Natural killer cell (primary cell): ENCODE measurements at regions not wholly inside any gene's neighbourhood (a gene's known extent, or its start where the extent isn't known, plus 50 kb on each side); places are given as distances from the start of the nearest gene placed in this dataset.

Source experiments
- ATAC-seq, 3 donors: fragments of 150-1000 bp in 2 of 3; fragments of 200-7000 bp in 1 of 3; cut with Tn5 transposase; 1 replicate in 1 of 3; 2 replicates in 2 of 3; pipeline ENCODE4 v1.10.0; 2021; ENCODE audit warnings: mild to moderate bottlenecking in 2 of 3, moderate library complexity in 2 of 3
- DNase-seq, 2 donors: peaks; one replicate each; pipeline versions ENCODE4 v3.0.0 to v3.0.0-alpha.2; 2013 to 2021; ENCODE audit warnings: mixed read lengths in 1 of 2
- H3K27ac ChIP-seq: one replicate; pipeline ENCODE4 v1.5.1; 2013; ENCODE audit warnings: mild to moderate bottlenecking, low read length
- H3K27me3 ChIP-seq: one replicate; pipeline ENCODE4 v1.6.1; 2013; ENCODE audit warnings: low read length; ENCODE audit not compliant: control insufficient read depth, insufficient read depth
- H3K36me3 ChIP-seq: one replicate; pipeline ENCODE4 v1.6.1; 2013; ENCODE audit warnings: low read length; ENCODE audit not compliant: control insufficient read depth, insufficient read depth
- H3K4me1 ChIP-seq: one replicate; pipeline ENCODE4 v1.6.1; 2013; ENCODE audit warnings: low read length; ENCODE audit not compliant: control insufficient read depth, insufficient read depth
- H3K4me3 ChIP-seq: one replicate; pipeline ENCODE4 v1.5.1; 2013; ENCODE audit warnings: low read length
- H3K9me3 ChIP-seq: one replicate; pipeline ENCODE4 v1.6.1; 2013; ENCODE audit warnings: low read length; ENCODE audit not compliant: control insufficient read depth, insufficient read depth
- H3K27ac Mint-ChIP-seq, 2 donors: one replicate each; pipeline ENCODE4 v1.8.0; 2022; ENCODE audit warnings: mild to moderate bottlenecking in 2 of 2, mixed read lengths in 2 of 2, moderate library complexity in 1 of 2
- H3K27me3 Mint-ChIP-seq, 2 donors: one replicate each; pipeline ENCODE4 v1.8.0; 2022; ENCODE audit warnings: low read depth in 2 of 2, mixed read lengths in 2 of 2
- H3K36me3 Mint-ChIP-seq: one replicate; pipeline ENCODE4 v1.8.0; 2022; ENCODE audit warnings: mixed read lengths
- H3K4me1 Mint-ChIP-seq, 2 donors: one replicate each; pipeline ENCODE4 v1.8.0; 2022; ENCODE audit warnings: mixed read lengths in 2 of 2
- H3K4me3 Mint-ChIP-seq: one replicate; pipeline ENCODE4 v1.8.0; 2022; ENCODE audit warnings: mild to moderate bottlenecking, moderate library complexity, mixed read lengths
- H3K9me3 Mint-ChIP-seq, 2 donors: one replicate each; pipeline ENCODE4 v1.8.0; 2022; ENCODE audit warnings: mixed read lengths in 2 of 2
- WGBS: methylation state at CpG from one replicate; pipeline ENCODE4 v1.1.7; 2013; ENCODE audit warnings: missing lambda C conversion rate; ENCODE audit not compliant: insufficient coverage; 5-methylcytosine and 5-hydroxymethylcytosine counted together
- intact Hi-C: fragments of 100-400 bp; cut with micrococcal nuclease; formaldehyde crosslinking; loops from one replicate; pipeline ENCODE4 v1.14.2; 2022
- TF ChIP-seq, protein P1 (sequence below): fragments of 200-600 bp; IDR thresholded peaks from one replicate; pipeline ENCODE4 v1.8.0; 2022; ENCODE audit warnings: antibody characterized with exemption

DNA sequence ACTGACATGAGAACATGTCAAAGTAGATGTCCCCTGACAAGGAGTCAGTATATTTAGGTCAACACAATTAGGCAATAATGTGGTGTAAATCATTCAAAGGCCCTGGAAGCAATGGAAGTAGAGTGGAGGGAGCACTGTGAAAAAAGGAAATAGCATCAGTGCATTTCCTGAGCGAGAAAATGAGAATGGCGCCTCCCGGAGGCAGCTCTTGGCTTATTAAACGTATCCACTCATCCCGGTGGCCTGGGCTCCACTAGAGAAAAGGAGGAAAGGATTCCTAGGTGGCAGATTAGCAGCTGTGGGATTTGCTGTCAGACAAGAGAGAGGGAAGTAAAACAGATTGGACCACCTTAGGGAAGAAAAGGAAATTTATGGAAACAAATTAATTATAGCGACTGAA, 173.7 kb upstream of the TMTC4 start:
- H3K4me3 Mint-ChIP-seq, result no peak overlapping the region
- 89% methylated on average over 6 of the region's 6 CpGs for WGBS
- H3K4me1 Mint-ChIP-seq, result no peaks in the 10 kb centered on the region
- no peak for DNase-seq
- Histone ChIP-seq H3K27me3 (no peaks in the 10 kb centered on the region), H3K4me1 (no peaks in the 10 kb centered on the region), H3K27ac (no peak overlapping the region), H3K4me3 (no peak overlapping the region), H3K36me3 (no peaks in the 10 kb centered on the region), H3K9me3 (no peaks in the 10 kb centered on the region)
- H3K9me3 Mint-ChIP-seq, result no peaks in the 10 kb centered on the region
- intact Hi-C loops, result no loop called here
- H3K27me3 Mint-ChIP-seq, result peaks cover under 1 to 19% of the 10 kb centered on the region in 2 donors
- no peak for ATAC-seq
- H3K36me3 Mint-ChIP-seq, result no peaks in the 10 kb centered on the region
- TF ChIP-seq, protein P1, sequence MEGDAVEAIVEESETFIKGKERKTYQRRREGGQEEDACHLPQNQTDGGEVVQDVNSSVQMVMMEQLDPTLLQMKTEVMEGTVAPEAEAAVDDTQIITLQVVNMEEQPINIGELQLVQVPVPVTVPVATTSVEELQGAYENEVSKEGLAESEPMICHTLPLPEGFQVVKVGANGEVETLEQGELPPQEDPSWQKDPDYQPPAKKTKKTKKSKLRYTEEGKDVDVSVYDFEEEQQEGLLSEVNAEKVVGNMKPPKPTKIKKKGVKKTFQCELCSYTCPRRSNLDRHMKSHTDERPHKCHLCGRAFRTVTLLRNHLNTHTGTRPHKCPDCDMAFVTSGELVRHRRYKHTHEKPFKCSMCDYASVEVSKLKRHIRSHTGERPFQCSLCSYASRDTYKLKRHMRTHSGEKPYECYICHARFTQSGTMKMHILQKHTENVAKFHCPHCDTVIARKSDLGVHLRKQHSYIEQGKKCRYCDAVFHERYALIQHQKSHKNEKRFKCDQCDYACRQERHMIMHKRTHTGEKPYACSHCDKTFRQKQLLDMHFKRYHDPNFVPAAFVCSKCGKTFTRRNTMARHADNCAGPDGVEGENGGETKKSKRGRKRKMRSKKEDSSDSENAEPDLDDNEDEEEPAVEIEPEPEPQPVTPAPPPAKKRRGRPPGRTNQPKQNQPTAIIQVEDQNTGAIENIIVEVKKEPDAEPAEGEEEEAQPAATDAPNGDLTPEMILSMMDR, result no peak
- no peak overlapping the region for H3K27ac Mint-ChIP-seq

DNA sequence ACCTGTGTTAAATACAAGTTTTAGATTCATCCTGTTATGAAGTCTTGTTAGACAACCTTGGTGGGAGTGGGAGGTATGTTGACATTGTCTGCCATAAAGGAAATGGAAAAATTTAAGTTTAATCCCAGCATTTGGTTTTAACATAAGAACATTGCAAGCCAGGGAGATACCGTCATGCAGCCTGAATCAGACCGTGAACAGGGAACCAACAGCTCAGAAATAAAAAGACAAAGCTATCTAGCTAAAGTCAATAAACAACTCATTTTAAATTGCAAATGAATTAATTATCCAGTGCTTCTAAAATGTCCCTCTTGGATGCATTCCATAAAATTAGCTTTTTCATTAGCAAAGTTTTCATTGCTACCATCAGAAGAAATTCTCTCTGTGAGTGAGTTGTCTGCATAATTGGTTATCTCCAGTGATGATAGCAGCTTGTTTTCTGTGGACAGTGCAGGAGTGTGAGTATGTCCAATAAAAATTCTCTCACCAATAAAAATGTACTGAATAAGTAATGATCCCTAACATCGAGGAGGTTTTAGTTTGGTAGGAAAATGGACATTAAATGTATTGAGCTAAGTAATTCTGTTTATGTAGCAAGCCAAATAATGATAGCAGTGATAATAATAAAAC, 170.6 kb upstream of the TMTC4 start:
- Histone ChIP-seq H3K27me3 (no peaks in the 10 kb centered on the region), H3K4me1 (no peaks in the 10 kb centered on the region), H3K4me3 (no peak overlapping the region), H3K27ac (no peak overlapping the region), H3K36me3 (no peaks in the 10 kb centered on the region), H3K9me3 (no peaks in the 10 kb centered on the region)
- Mint-ChIP-seq H3K9me3 (no peaks in the 10 kb centered on the region), H3K27ac (no peak overlapping the region), H3K36me3 (no peaks in the 10 kb centered on the region), H3K27me3 (peaks cover 4 to 31% of the 10 kb centered on the region in 2 donors), H3K4me1 (no peaks in the 10 kb centered on the region), H3K4me3 (no peak overlapping the region)
- TF ChIP-seq, protein P1, result no peak
- intact Hi-C loops, result no loop called here
- no peak for DNase-seq
- no peak for ATAC-seq
- 96% methylated on average over 2 of the region's 3 CpGs for WGBS

DNA sequence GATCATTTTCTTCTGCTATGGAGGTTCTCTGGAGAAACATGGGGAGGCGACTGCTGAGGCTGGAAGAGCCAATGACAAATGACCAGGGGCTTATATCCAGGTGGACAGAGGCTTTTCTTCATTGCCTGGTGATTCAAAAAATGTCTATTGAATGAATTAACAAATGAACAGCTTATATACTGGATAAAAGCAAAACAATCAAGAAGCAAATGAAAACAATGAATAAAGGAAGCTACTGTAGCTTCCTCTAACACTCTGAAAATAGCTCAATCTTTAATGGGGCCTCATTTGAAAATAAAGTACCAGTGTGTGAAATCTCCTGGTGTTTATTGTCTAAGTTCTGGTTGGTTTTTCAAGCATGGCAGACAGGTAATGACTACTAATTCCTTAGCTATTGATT, 167.5 kb upstream of the TMTC4 start:
- H3K27me3 Mint-ChIP-seq, result peaks cover 6 to 21% of the 10 kb centered on the region in 2 donors
- H3K36me3 ChIP-seq, result no peaks in the 10 kb centered on the region
- H3K27me3 ChIP-seq, result no peaks in the 10 kb centered on the region
- no peak for ATAC-seq
- WGBS, result 75% methylated on average over 1 of the region's 1 CpG
- intact Hi-C loops, result no loop called here
- TF ChIP-seq, protein P1, result no peak
- H3K4me3 Mint-ChIP-seq, result no peak overlapping the region
- H3K4me1 ChIP-seq, result no peaks in the 10 kb centered on the region
- no peak overlapping the region for H3K27ac ChIP-seq
- no peaks in the 10 kb centered on the region for H3K4me1 Mint-ChIP-seq
- H3K27ac Mint-ChIP-seq, result no peak overlapping the region
- no peak overlapping the region for H3K4me3 ChIP-seq
- DNase-seq, result no peak
- no peaks in the 10 kb centered on the region for H3K9me3 Mint-ChIP-seq
- H3K9me3 ChIP-seq, result no peaks in the 10 kb centered on the region
- H3K36me3 Mint-ChIP-seq, result no peaks in the 10 kb centered on the region

DNA sequence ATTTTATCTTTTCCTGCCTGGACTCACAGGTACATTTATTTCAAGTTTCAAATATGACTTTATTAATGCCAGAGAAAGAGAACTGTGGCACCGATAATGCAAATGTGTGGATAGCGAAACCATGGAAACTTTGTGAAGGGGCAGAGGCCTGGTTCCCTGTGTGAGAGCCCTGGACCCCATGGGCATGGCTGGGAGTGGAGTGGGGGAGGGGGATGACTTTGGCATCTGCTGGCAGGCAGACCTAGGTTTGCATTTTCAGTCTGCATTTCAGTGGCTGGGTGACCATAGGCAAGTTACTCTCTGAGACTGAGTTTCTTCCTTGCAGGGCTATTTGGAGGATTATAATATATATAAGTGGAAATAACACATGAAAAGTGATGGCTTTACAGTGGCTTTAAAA, 163.8 kb upstream of the TMTC4 start:
- no peak overlapping the region for H3K27ac ChIP-seq
- WGBS, result 93% methylated on average over 2 of the region's 2 CpGs
- Mint-ChIP-seq H3K27ac (no peak overlapping the region), H3K4me3 (no peak overlapping the region), H3K9me3 (no peaks in the 10 kb centered on the region), H3K36me3 (no peaks in the 10 kb centered on the region), H3K4me1 (no peaks in the 10 kb centered on the region), H3K27me3 (peaks cover 6 to 12% of the 10 kb centered on the region in 2 donors)
- ATAC-seq (no peak), DNase-seq (no peak)
- no peaks in the 10 kb centered on the region for H3K36me3 ChIP-seq
- TF ChIP-seq, protein P1, result no peak
- no peaks in the 10 kb centered on the region for H3K27me3 ChIP-seq
- H3K4me1 ChIP-seq, result no peaks in the 10 kb centered on the region
- intact Hi-C loops, result no loop called here
- H3K9me3 ChIP-seq, result no peaks in the 10 kb centered on the region
- H3K4me3 ChIP-seq, result no peak overlapping the region
